ENCODE measurements at regions not wholly inside any gene's neighbourhood (a gene's known extent, or its start where the extent isn't known, plus 50 kb on each side); places are given as distances from the start of the nearest gene placed in this dataset.

- Histone ChIP-seq H3K4me1 (no peaks in the 10 kb centered on the region), H3K36me3 (no peaks in the 10 kb centered on the region), H3K4me3 (ENCODE audit: low read depth, low read length) (no peak overlapping the region), H3K9me3 (no peaks in the 10 kb centered on the region), H3K27me3 (no peaks in the 10 kb centered on the region)
- no peak for DNase-seq
- TF ChIP-seq, protein P1, sequence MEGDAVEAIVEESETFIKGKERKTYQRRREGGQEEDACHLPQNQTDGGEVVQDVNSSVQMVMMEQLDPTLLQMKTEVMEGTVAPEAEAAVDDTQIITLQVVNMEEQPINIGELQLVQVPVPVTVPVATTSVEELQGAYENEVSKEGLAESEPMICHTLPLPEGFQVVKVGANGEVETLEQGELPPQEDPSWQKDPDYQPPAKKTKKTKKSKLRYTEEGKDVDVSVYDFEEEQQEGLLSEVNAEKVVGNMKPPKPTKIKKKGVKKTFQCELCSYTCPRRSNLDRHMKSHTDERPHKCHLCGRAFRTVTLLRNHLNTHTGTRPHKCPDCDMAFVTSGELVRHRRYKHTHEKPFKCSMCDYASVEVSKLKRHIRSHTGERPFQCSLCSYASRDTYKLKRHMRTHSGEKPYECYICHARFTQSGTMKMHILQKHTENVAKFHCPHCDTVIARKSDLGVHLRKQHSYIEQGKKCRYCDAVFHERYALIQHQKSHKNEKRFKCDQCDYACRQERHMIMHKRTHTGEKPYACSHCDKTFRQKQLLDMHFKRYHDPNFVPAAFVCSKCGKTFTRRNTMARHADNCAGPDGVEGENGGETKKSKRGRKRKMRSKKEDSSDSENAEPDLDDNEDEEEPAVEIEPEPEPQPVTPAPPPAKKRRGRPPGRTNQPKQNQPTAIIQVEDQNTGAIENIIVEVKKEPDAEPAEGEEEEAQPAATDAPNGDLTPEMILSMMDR (IDR thresholded peaks at IDR 0.05; ENCODE audit: low read depth, low read length) = no peak
These were observed 787.3 kb downstream of the KCNT2 start for GRCh38 chr1:195820925-195821324.

GRCh38 chr1:195806060-195806459, 802.2 kb downstream of the KCNT2 start:
- no peaks in the 10 kb centered on the region for H3K36me3 ChIP-seq
- H3K4me3 ChIP-seq (ENCODE audit: low read depth, low read length) = no peak overlapping the region
- TF ChIP-seq, protein P1 (IDR thresholded peaks at IDR 0.05; ENCODE audit: low read depth, low read length) = no peak
- DNase-seq = no peak
- H3K27me3 ChIP-seq = no peaks in the 10 kb centered on the region
- no peaks in the 10 kb centered on the region for H3K4me1 ChIP-seq
- no peaks in the 10 kb centered on the region for H3K9me3 ChIP-seq

DNA sequence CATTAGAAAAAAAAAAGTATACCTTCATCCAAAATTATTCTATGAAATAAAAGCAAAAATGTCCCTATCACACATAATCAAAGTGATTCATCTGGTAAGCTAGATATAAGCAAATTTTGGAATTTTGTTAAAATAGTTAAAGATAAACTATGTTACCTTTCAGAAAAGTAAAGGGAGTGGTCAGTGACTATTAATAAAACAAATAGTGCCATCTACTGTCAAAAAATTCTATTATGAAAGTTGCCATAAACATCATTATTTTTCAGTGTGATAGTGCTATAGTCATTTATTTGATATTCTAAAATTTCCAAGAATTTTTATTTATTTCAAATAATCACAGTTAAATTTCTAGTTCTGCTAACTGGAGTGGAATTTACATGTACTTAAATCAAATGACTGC, 803.7 kb downstream of the KCNT2 start:
- TF ChIP-seq, protein P1 (IDR thresholded peaks at IDR 0.05; ENCODE audit: low read depth, low read length) = no peak
- Histone ChIP-seq H3K4me3 (ENCODE audit: low read depth, low read length) (no peak overlapping the region), H3K36me3 (no peaks in the 10 kb centered on the region), H3K9me3 (no peaks in the 10 kb centered on the region), H3K4me1 (no peaks in the 10 kb centered on the region), H3K27me3 (no peaks in the 10 kb centered on the region)
- DNase-seq = no peak

DNA sequence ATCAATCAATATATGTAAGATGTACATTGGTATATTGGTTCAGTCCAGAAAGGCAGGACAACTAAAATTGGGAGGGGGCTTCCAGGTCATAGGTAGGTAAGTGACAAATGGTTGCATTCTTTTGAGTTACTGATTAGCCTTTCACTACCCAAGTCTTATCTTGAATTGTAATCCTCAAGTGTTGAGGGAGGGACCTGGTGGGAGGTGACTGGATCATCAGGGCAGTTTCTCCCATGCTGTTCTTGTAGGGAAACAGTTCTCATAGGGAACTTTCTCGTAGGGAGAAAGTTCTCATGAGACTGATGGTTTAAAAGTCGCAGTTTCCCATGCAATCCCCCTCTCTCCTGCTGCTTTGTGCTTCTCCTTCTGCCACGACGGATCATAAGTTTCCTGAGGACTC, 809.2 kb downstream of the KCNT2 start:
- TF ChIP-seq, protein P1 (IDR thresholded peaks at IDR 0.05; ENCODE audit: low read depth, low read length) = no peak
- no peak overlapping the region for H3K4me3 ChIP-seq (ENCODE audit: low read depth, low read length)
- H3K9me3 ChIP-seq = no peaks in the 10 kb centered on the region
- DNase-seq = no peak
- H3K4me1 ChIP-seq = no peaks in the 10 kb centered on the region
- no peaks in the 10 kb centered on the region for H3K27me3 ChIP-seq
- no peaks in the 10 kb centered on the region for H3K36me3 ChIP-seq

GRCh38 chr1:195794225-195794624, 814.0 kb downstream of the KCNT2 start:
- no peak overlapping the region for H3K4me3 ChIP-seq (ENCODE audit: low read depth, low read length)
- no peaks in the 10 kb centered on the region for H3K27me3 ChIP-seq
- DNase-seq = no peak
- H3K36me3 ChIP-seq = no peaks in the 10 kb centered on the region
- no peaks in the 10 kb centered on the region for H3K4me1 ChIP-seq
- no peaks in the 10 kb centered on the region for H3K9me3 ChIP-seq
- TF ChIP-seq, protein P1 (IDR thresholded peaks at IDR 0.05; ENCODE audit: low read depth, low read length) = no peak

GRCh38 chr1:195791796-195792195, 816.4 kb downstream of the KCNT2 start:
- no peak for DNase-seq
- no peak overlapping the region for H3K4me3 ChIP-seq (ENCODE audit: low read depth, low read length)
- TF ChIP-seq, protein P1 (IDR thresholded peaks at IDR 0.05; ENCODE audit: low read depth, low read length) = no peak
- H3K4me1 ChIP-seq = no peaks in the 10 kb centered on the region
- no peaks in the 10 kb centered on the region for H3K36me3 ChIP-seq
- no peaks in the 10 kb centered on the region for H3K27me3 ChIP-seq
- no peaks in the 10 kb centered on the region for H3K9me3 ChIP-seq
